H9 (cell line): ENCODE measurements at regions not wholly inside any gene's neighbourhood (a gene's known extent, or its start where the extent isn't known, plus 50 kb on each side); places are given as distances from the start of the nearest gene placed in this dataset.

Experiments
- DNase-seq: peaks from one replicate; pipeline ENCODE4 v3.0.0-alpha.2; 2017
- H2AFZ ChIP-seq: one replicate; pipeline ENCODE4 v1.6.1; 2013; ENCODE audit warnings: mild to moderate bottlenecking, low read length, control low read depth, moderate library complexity
- H2AK5ac ChIP-seq: 2 replicates; pipeline ENCODE4 v1.6.1; 2013; ENCODE audit warnings: low read length, control low read depth, mixed read lengths; ENCODE audit not compliant: insufficient read length
- H2BK120ac ChIP-seq: one replicate; pipeline ENCODE4 v1.6.1; 2013; ENCODE audit warnings: low read depth, mild to moderate bottlenecking, low read length, control low read depth, inconsistent platforms; ENCODE audit not compliant: poor library complexity, severe bottlenecking
- H2BK12ac ChIP-seq: 2 replicates; pipeline ENCODE4 v1.6.1; 2013; ENCODE audit warnings: low read length, control low read depth, mixed read lengths, low read depth; ENCODE audit not compliant: insufficient read length
- H2BK15ac ChIP-seq: 2 replicates; pipeline ENCODE4 v1.6.1; 2013; ENCODE audit warnings: low read depth, low read length, control low read depth
- H2BK20ac ChIP-seq: one replicate; pipeline ENCODE4 v1.6.1; 2013; ENCODE audit warnings: low read depth, mild to moderate bottlenecking, low read length, control low read depth, inconsistent platforms; ENCODE audit not compliant: poor library complexity, severe bottlenecking
- H2BK5ac ChIP-seq: 2 replicates; pipeline ENCODE4 v1.6.1; 2013; ENCODE audit warnings: low read length, control low read depth, mixed read lengths; ENCODE audit not compliant: insufficient read length
- H3K14ac ChIP-seq: 2 replicates; pipeline ENCODE4 v1.6.1; 2013; ENCODE audit warnings: low read length, control low read depth; ENCODE audit not compliant: insufficient read depth
- H3K18ac ChIP-seq: 2 replicates; pipeline ENCODE4 v1.6.1; 2013; ENCODE audit warnings: low read depth, mild to moderate bottlenecking, mixed read lengths, low read length, control low read depth; ENCODE audit not compliant: insufficient read length
- H3K23ac ChIP-seq: 2 replicates; pipeline ENCODE4 v1.6.1; 2013; ENCODE audit warnings: low read length, control low read depth, mixed read lengths, low read depth; ENCODE audit not compliant: insufficient read length
- H3K23me2 ChIP-seq: 2 replicates; pipeline ENCODE4 v1.6.1; 2013; ENCODE audit warnings: low read depth, mild to moderate bottlenecking, mixed read lengths, low read length, control low read depth; ENCODE audit not compliant: insufficient read length, poor library complexity, severe bottlenecking
- H3K27ac ChIP-seq: 2 replicates; pipeline ENCODE4 v1.5.1; 2013; ENCODE audit warnings: low read length, control low read depth, mixed read lengths, low read depth; ENCODE audit not compliant: insufficient read length
- H3K27me3 ChIP-seq: 2 replicates; pipeline ENCODE4 v1.6.1; 2013; ENCODE audit warnings: low read length, control low read depth, inconsistent platforms; ENCODE audit not compliant: insufficient read depth
- H3K4ac ChIP-seq: 2 replicates; pipeline ENCODE4 v1.6.1; 2013; ENCODE audit warnings: low read depth, mild to moderate bottlenecking, control low read depth, inconsistent platforms, low read length, moderate library complexity
- H3K4me1 ChIP-seq: 2 replicates; pipeline ENCODE4 v1.6.1; 2013; ENCODE audit warnings: low read length, control low read depth, inconsistent platforms; ENCODE audit not compliant: insufficient read depth
- H3K4me2 ChIP-seq: 2 replicates; pipeline ENCODE4 v1.6.1; 2013; ENCODE audit warnings: low read length, control low read depth, mixed read lengths; ENCODE audit not compliant: insufficient read length, insufficient read depth
- H3K56ac ChIP-seq: 2 replicates; pipeline ENCODE4 v1.6.1; 2013; ENCODE audit warnings: low read depth, mild to moderate bottlenecking, mixed read lengths, low read length, control low read depth; ENCODE audit not compliant: insufficient read length
- H3K79me1 ChIP-seq: 2 replicates; pipeline ENCODE4 v1.6.1; 2013; ENCODE audit warnings: low read depth, mild to moderate bottlenecking, moderate library complexity, low read length, control low read depth, inconsistent platforms; ENCODE audit not compliant: insufficient read depth, poor library complexity, severe bottlenecking
- H3K79me2 ChIP-seq: 2 replicates; pipeline ENCODE4 v1.6.1; 2013; ENCODE audit warnings: low read length, control low read depth, inconsistent platforms; ENCODE audit not compliant: insufficient read depth
- H3K9ac ChIP-seq: 2 replicates; pipeline ENCODE4 v1.6.1; 2013; ENCODE audit warnings: low read length, control low read depth, mixed read lengths; ENCODE audit not compliant: insufficient read length; ENCODE audit errors: extremely low read depth
- H3K9me3 ChIP-seq: one replicate; pipeline ENCODE4 v1.6.1; 2013; ENCODE audit warnings: low read depth, low read length, inconsistent platforms; ENCODE audit not compliant: control insufficient read depth
- H3T11ph ChIP-seq: one replicate; pipeline ENCODE4 v1.6.1; 2013; ENCODE audit warnings: mild to moderate bottlenecking, low read length, control low read depth, inconsistent platforms
- H4K20me1 ChIP-seq: one replicate; pipeline ENCODE4 v1.6.1; 2013; ENCODE audit not compliant: control insufficient read depth, insufficient read length, insufficient read depth
- H4K5ac ChIP-seq: 2 replicates; pipeline ENCODE4 v1.6.1; 2013; ENCODE audit warnings: low read depth, mild to moderate bottlenecking, mixed read lengths, low read length, control low read depth; ENCODE audit not compliant: insufficient read length
- H4K8ac ChIP-seq: replicated peaks from 2 replicates; pipeline ENCODE4 v1.6.1; 2013; ENCODE audit warnings: low read length, control low read depth, mixed read lengths, low read depth; ENCODE audit not compliant: insufficient read length
- H4K91ac ChIP-seq: 2 replicates; pipeline ENCODE4 v1.6.1; 2013; ENCODE audit warnings: low read depth, mild to moderate bottlenecking, moderate library complexity, mixed read lengths, low read length, control low read depth; ENCODE audit not compliant: insufficient read length
- H3K27ac Mint-ChIP-seq, 3 experiments: 2 replicates in 2 of 3; 3 replicates in 1 of 3; pipeline ENCODE4 v1.8.0; 2020 to 2021; ENCODE audit warnings: mixed read lengths in 3 of 3, mild to moderate bottlenecking in 1 of 3, moderate library complexity in 1 of 3
- H3K27me3 Mint-ChIP-seq: 2 replicates; pipeline ENCODE4 v1.8.0; 2021; ENCODE audit warnings: low read depth, mild to moderate bottlenecking, moderate library complexity, mixed read lengths
- H3K36me3 Mint-ChIP-seq, 3 experiments: 2 replicates in 2 of 3; 3 replicates in 1 of 3; pipeline ENCODE4 v1.8.0; 2020 to 2021; ENCODE audit warnings: low read depth in 3 of 3, mixed read lengths in 3 of 3; ENCODE audit not compliant: insufficient read depth in 1 of 3
- H3K4me1 Mint-ChIP-seq, 2 experiments: 2 replicates each; pipeline ENCODE4 v1.8.0; 2020; ENCODE audit warnings: mixed read lengths in 2 of 2
- H3K4me3 Mint-ChIP-seq, 2 experiments: 2 replicates in 1 of 2; 3 replicates in 1 of 2; pipeline ENCODE4 v1.8.0; 2020 to 2021; ENCODE audit warnings: mild to moderate bottlenecking in 2 of 2, mixed read lengths in 2 of 2, moderate library complexity in 1 of 2
- H3K9me3 Mint-ChIP-seq, 2 experiments: 2 replicates in 1 of 2; 3 replicates in 1 of 2; pipeline ENCODE4 v1.8.0; 2020; ENCODE audit warnings: mild to moderate bottlenecking in 2 of 2, mixed read lengths in 2 of 2, moderate library complexity in 1 of 2
- WGBS: extraction: QIAGEN DNeasy Blood & Tissue Kit; methylation state at CpG from one replicate; pipeline ENCODE4 v1.1.7; 2013; ENCODE audit warnings: missing lambda C conversion rate, low lambda C conversion rate, mixed read lengths; ENCODE audit not compliant: insufficient read length; ENCODE audit errors: extremely low coverage; 5-methylcytosine and 5-hydroxymethylcytosine counted together
- TF ChIP-seq, protein P1 (sequence below): fragments of 200-600 bp; sonication (generic); conservative IDR thresholded peaks from 3 replicates; pipeline ENCODE4 v1.8.0; 2021; ENCODE audit warnings: antibody characterized with exemption, mild to moderate bottlenecking

DNA sequence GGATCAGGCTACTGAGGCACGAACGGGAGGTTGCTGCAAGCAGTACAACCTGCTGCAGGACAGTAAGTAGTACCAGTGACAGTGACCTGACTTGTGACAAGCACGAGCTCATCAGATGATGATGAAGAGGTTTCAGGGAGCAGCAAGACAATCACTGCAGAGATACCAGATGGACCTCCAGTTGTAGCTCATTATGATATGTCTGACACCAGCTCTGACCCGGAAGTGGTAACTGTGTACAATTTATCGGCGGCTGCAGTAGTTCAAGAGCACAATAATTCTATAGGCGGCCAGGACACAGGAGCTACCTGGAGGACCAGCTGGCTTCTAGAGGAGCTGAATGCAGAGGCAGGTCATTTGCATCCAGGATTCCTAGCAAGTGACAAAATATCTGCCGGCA is 64.0 kb upstream of the GULP1 start:
- Histone ChIP-seq H3K27ac (no peak overlapping the region), H3K4me2 (no peak overlapping the region), H3K9ac (no peak overlapping the region), H2BK120ac (no peak overlapping the region), H3K14ac (no peak overlapping the region), H3T11ph (no peak overlapping the region), H2BK12ac (no peak overlapping the region), H4K8ac (no peak overlapping the region), H4K5ac (no peak overlapping the region), H3K9me3 (no peaks in the 10 kb centered on the region), H3K18ac (no peak overlapping the region), H3K23ac (no peak overlapping the region), H3K27me3 (no peaks in the 10 kb centered on the region), H2BK5ac (no peak overlapping the region), H3K4me1 (no peaks in the 10 kb centered on the region), H3K79me1 (no peaks in the 10 kb centered on the region), H3K4ac (no peak overlapping the region), H3K23me2 (no peaks in the 10 kb centered on the region), H3K56ac (no peak overlapping the region), H4K91ac (no peak overlapping the region), H3K79me2 (no peaks in the 10 kb centered on the region), H2AFZ (no peak overlapping the region), H2BK15ac (no peak overlapping the region), H2AK5ac (no peak overlapping the region), H2BK20ac (no peak overlapping the region), H4K20me1 (no peaks in the 10 kb centered on the region)
- WGBS = no CpG with 5 or more reads among the region's 8 CpGs
- H3K4me1 Mint-ChIP-seq = no peaks in the 10 kb centered on the region
- DNase-seq = no peak
- no peak overlapping the region for H3K4me3 Mint-ChIP-seq
- H3K27me3 Mint-ChIP-seq = peaks cover 3% of the 10 kb centered on the region
- H3K9me3 Mint-ChIP-seq = peaks cover 14 to 17% of the 10 kb centered on the region in 2 experiments
- peaks cover 5 to 19% (median 13%) of the 10 kb centered on the region in 3 experiments for H3K36me3 Mint-ChIP-seq
- TF ChIP-seq, protein P1, sequence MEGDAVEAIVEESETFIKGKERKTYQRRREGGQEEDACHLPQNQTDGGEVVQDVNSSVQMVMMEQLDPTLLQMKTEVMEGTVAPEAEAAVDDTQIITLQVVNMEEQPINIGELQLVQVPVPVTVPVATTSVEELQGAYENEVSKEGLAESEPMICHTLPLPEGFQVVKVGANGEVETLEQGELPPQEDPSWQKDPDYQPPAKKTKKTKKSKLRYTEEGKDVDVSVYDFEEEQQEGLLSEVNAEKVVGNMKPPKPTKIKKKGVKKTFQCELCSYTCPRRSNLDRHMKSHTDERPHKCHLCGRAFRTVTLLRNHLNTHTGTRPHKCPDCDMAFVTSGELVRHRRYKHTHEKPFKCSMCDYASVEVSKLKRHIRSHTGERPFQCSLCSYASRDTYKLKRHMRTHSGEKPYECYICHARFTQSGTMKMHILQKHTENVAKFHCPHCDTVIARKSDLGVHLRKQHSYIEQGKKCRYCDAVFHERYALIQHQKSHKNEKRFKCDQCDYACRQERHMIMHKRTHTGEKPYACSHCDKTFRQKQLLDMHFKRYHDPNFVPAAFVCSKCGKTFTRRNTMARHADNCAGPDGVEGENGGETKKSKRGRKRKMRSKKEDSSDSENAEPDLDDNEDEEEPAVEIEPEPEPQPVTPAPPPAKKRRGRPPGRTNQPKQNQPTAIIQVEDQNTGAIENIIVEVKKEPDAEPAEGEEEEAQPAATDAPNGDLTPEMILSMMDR = no peak
- H3K27ac Mint-ChIP-seq = no peak overlapping the region
